ENCODE measurements at regions not wholly inside any gene's neighbourhood (a gene's known extent, or its start where the extent isn't known, plus 50 kb on each side); places are given as distances from the start of the nearest gene placed in this dataset.
A peak's percentile ranks its signal among the peaks of the same experiment; 100 is the strongest.

DNA sequence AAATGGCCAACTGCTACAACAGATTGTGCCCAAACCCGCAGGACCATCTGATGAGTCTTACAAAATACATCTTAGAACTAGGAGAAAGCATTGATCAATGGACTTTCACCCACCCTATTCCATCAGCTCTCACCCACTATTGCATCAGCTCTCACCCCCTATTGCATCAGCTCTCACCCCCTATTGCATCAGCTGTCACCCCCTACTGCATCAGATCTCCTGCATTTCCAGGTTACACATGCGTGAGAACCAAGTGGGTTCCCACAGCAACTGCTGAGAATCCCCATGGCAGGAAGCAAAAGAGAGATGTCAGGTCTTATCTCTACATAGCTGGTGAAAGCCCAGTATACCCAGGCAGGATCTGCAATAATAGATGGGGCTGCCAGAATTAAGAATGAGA is 533.5 kb downstream of the LTN1 start:
- DNase-seq, result no peak
- TF ChIP-seq, protein P1, sequence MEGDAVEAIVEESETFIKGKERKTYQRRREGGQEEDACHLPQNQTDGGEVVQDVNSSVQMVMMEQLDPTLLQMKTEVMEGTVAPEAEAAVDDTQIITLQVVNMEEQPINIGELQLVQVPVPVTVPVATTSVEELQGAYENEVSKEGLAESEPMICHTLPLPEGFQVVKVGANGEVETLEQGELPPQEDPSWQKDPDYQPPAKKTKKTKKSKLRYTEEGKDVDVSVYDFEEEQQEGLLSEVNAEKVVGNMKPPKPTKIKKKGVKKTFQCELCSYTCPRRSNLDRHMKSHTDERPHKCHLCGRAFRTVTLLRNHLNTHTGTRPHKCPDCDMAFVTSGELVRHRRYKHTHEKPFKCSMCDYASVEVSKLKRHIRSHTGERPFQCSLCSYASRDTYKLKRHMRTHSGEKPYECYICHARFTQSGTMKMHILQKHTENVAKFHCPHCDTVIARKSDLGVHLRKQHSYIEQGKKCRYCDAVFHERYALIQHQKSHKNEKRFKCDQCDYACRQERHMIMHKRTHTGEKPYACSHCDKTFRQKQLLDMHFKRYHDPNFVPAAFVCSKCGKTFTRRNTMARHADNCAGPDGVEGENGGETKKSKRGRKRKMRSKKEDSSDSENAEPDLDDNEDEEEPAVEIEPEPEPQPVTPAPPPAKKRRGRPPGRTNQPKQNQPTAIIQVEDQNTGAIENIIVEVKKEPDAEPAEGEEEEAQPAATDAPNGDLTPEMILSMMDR (IDR thresholded peaks at IDR 0.05; ENCODE audit: insufficient read depth in 1 of 2, low read depth in 1 of 2, low read length in 1 of 2, severe bottlenecking in 1 of 2, unreplicated experiment in 1 of 2), result no peak

GRCh38 chr21:28458446-28458845 is 534.2 kb downstream of the LTN1 start:
- Mint-ChIP-seq H3K4me1 (ENCODE audit: low read depth, unreplicated experiment) (no peaks in the 10 kb centered on the region), H3K9me3 (ENCODE audit: unreplicated experiment) (no peaks in the 10 kb centered on the region), H3K4me3 (ENCODE audit: unreplicated experiment) (no peak overlapping the region), H3K36me3 (ENCODE audit: insufficient read depth, unreplicated experiment) (no peaks in the 10 kb centered on the region), H3K27ac (ENCODE audit: unreplicated experiment) (peak overlapping the region; percentile 68), H3K27me3 (ENCODE audit: insufficient read depth, unreplicated experiment) (no peaks in the 10 kb centered on the region)
- ChIA-PET POLR2A (no interaction called here), CTCF (no interaction called here)
- no peaks in the 10 kb centered on the region for H3K4me1 ChIP-seq
- H3K4me3 ChIP-seq (ENCODE audit: low read depth, low read length), result no peak overlapping the region
- no peaks in the 10 kb centered on the region for H3K9me3 ChIP-seq
- BruUV-seq (replicated peaks), result no TSS peak
- no peaks in the 10 kb centered on the region for H3K27me3 ChIP-seq (replicated peaks; ENCODE audit: control insufficient read depth, insufficient read depth, low read length)
- TF ChIP-seq, protein P1 (IDR thresholded peaks at IDR 0.05; ENCODE audit: insufficient read depth in 1 of 2, low read depth in 1 of 2, low read length in 1 of 2, severe bottlenecking in 1 of 2, unreplicated experiment in 1 of 2), result no peak
- no peaks in the 10 kb centered on the region for H3K36me3 ChIP-seq (ENCODE audit: control insufficient read depth, insufficient read depth, low read length)
- intact Hi-C loops (cut with micrococcal nuclease; ENCODE audit: unreplicated experiment), result no loop called here
- DNase-seq, result no peak

More for the DNA sequence above, 533.5 kb downstream of the LTN1 start:
- Mint-ChIP-seq H3K9me3 (ENCODE audit: unreplicated experiment) (no peaks in the 10 kb centered on the region), H3K36me3 (ENCODE audit: insufficient read depth, unreplicated experiment) (no peaks in the 10 kb centered on the region), H3K27ac (ENCODE audit: unreplicated experiment) (peak overlapping the region; percentile 68), H3K4me1 (ENCODE audit: low read depth, unreplicated experiment) (no peaks in the 10 kb centered on the region), H3K27me3 (ENCODE audit: insufficient read depth, unreplicated experiment) (no peaks in the 10 kb centered on the region), H3K4me3 (ENCODE audit: unreplicated experiment) (no peak overlapping the region)
- POLR2A ChIA-PET, result no interaction called here
- Histone ChIP-seq H3K4me3 (ENCODE audit: low read depth, low read length) (no peak overlapping the region), H3K4me1 (no peaks in the 10 kb centered on the region), H3K27me3 (replicated peaks; ENCODE audit: control insufficient read depth, insufficient read depth, low read length) (no peaks in the 10 kb centered on the region), H3K9me3 (0 out of 2 replicates have a peak, but pooled peaks cover 3% of the 10 kb centered on the region), H3K36me3 (ENCODE audit: control insufficient read depth, insufficient read depth, low read length) (no peaks in the 10 kb centered on the region)
- BruUV-seq (replicated peaks), result no TSS peak
- CTCF ChIA-PET, result no interaction called here
- intact Hi-C loops (cut with micrococcal nuclease; ENCODE audit: unreplicated experiment), result no loop called here

- ChIA-PET CTCF (no interaction called here), POLR2A (no interaction called here)
- H3K4me1 Mint-ChIP-seq (ENCODE audit: low read depth, unreplicated experiment), result no peaks in the 10 kb centered on the region
- H3K9me3 Mint-ChIP-seq (ENCODE audit: unreplicated experiment), result no peaks in the 10 kb centered on the region
- intact Hi-C loops (cut with micrococcal nuclease; ENCODE audit: unreplicated experiment), result no loop called here
- Histone ChIP-seq H3K27me3 (replicated peaks; ENCODE audit: control insufficient read depth, insufficient read depth, low read length) (no peaks in the 10 kb centered on the region), H3K9me3 (no peaks in the 10 kb centered on the region), H3K4me3 (ENCODE audit: low read depth, low read length) (no peak overlapping the region), H3K36me3 (ENCODE audit: control insufficient read depth, insufficient read depth, low read length) (no peaks in the 10 kb centered on the region), H3K4me1 (no peaks in the 10 kb centered on the region)
- TF ChIP-seq, protein P1 (IDR thresholded peaks at IDR 0.05; ENCODE audit: insufficient read depth in 1 of 2, low read depth in 1 of 2, low read length in 1 of 2, severe bottlenecking in 1 of 2, unreplicated experiment in 1 of 2), result no peak
- H3K4me3 Mint-ChIP-seq (ENCODE audit: unreplicated experiment), result no peak overlapping the region
- no peak for DNase-seq
- H3K27ac Mint-ChIP-seq (ENCODE audit: unreplicated experiment), result no peak overlapping the region
- H3K27me3 Mint-ChIP-seq (ENCODE audit: insufficient read depth, unreplicated experiment), result peaks cover 3% of the 10 kb centered on the region
- no peaks in the 10 kb centered on the region for H3K36me3 Mint-ChIP-seq (ENCODE audit: insufficient read depth, unreplicated experiment)
- no TSS peak for BruUV-seq (replicated peaks)
These were observed 537.5 kb downstream of the LTN1 start for GRCh38 chr21:28455253-28455600.

Measured in Caco-2 (cell line).